NCI-H748 (cell line): ENCODE measurements at regions not wholly inside any gene's neighbourhood (a gene's known extent, or its start where the extent isn't known, plus 50 kb on each side); places are given as distances from the start of the nearest gene placed in this dataset.
"Not testable (repeated sequence)": the region's sequence is repeated elsewhere in the genome, so short reads cannot be mapped to it uniquely, and the experiment has no call there.

Source experiments
- DNase-seq: peaks from one replicate; lab custom pipeline; 2025; ENCODE audit not compliant: unreplicated experiment; lab: John Stamatoyannopoulos, UW

DNA sequence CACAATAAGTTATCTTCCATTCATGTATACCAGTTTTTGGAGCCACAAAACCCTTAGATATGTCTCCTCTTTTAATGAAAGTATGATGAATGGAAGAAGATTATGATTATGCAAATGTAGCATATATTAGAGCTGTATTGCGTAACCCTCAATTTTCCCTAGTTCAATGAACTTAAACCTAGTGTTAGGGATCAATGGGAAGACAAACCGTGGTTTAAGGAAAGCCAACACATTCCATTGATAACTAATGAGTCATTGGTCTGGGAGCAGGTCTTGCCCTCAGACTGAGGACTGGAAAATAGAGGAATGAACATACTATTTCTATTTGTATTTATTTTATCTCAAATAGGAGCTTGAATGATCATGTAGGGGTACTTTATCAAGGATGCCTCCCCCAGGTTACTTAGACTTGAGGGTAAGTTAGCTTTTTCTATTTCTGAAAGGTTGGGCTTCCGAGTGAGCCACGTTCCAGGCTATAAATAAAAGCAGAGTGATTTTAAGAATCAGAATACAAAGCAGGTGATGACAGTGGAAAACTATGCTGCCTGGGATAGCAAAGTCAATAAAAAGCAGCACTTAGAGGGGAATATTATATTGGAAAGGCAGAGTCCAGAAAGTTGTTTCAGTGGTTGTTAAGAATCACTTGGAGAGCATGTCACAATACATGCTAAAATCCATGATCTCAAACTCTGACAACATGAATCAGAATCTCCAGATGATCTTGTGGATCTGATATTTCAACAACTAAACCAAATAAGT is 356.0 kb downstream of the ADAM29 start:
- DNase-seq = no peak

DNA sequence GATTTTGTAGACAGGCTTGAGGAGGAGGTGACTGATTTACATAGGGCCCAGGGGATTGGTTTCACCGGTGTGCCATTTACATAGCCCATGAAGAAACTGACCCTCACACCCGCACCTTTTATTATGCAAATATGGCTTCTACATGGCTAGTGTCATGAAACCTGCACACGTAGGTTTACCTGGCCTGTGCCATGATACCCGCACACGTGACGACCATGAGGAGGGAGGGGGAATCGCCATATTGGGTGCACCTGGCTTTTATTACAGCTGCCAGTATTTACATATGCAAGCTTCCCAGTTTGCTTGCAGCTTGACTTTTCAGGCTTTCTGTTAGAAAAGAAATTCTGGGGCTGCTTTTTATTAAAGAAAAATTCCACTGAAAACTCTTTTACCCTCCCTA is 359.7 kb downstream of the ADAM29 start:
- peak; percentile 90 for DNase-seq

GRCh38 chr4:175280153-175280552 is 362.0 kb downstream of the ADAM29 start:
- DNase-seq = no peak

DNA sequence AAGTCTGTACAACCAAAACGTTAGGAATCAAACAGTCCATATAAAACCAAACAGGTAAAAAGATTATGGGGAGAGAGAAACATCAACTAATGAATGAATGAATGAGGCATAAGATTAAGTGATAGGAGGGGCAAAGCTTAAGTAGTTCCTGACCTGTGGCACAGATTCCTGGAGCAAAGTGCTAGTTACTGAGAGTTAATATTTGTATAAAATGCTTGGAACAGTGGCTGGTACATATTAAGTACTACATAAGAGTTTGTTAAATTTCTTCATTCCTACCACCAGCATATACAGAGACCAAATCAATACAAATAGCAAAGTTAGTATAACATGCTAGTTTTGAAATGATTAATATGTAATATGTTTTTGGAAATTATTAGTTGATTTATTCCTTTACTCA is 363.7 kb downstream of the ADAM29 start:
- DNase-seq = no peak

GRCh38 chr4:175282407-175282806 is 364.2 kb downstream of the ADAM29 start:
- DNase-seq = no peak

DNA sequence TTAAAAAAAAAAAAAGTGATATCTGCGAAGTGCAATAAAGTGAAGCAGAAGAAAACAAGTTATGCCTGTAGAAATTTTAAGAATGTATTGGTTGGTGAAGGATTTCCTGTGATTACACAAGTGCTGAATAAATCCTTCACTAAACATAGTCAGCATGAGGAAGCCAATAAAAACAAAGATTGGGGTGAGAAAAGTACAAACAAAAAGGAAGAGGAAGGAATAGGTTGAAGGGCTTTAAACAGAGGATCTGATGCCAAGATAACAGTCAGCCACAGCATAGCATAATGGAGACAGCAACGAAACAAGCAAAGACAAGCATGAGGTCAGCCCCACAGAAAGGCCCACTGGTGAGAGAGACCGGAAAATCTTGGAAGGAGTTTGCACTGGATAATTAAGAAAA is 372.2 kb downstream of the ADAM29 start:
- no peak for DNase-seq

- no peak for DNase-seq
Observed at GRCh38 chr4:175297965-175298565, 379.9 kb downstream of the ADAM29 start.

GRCh38 chr4:175306436-175306835 is 388.3 kb downstream of the ADAM29 start:
- no peak for DNase-seq

DNA sequence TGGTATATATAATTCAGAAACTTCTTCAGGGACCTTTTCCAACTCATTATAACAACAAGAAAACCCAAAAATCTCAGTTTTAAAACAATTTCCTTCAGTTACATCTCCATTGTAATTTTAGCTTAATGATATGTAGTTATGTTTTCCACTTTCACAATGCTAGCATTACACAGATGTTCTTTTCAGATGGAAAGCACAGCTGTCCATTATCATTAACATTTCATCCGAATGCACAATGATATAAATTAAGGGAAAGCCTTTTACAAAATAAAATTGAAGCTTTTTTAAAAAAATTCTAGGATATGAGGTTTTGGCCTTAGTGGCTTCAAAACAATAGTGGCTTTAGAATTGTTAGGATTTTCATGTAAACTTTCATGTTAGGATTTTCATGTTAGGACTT is 389.2 kb downstream of the ADAM29 start:
- DNase-seq = no peak

- no peak for DNase-seq
Observed at GRCh38 chr4:175308236-175308635, 390.1 kb downstream of the ADAM29 start.

DNA sequence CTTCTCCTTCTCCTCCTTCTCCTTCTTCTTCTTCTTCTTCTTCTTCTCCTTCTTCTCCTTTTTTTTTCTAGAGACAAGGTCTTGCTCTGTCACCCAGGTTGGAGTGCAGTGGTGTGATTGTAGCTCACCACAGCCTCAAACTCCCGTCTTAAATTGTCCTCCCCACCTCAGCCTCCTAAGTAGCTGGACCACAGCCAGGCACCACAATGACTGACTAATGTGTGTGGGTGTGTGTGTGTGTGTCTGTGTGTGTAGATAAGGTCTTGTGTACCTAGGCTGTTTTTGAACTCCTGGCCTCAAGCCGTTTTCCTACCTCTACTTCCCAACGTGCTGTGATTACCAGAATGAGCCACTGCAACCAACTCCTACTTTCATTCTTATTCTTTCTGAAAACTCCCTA is 390.9 kb downstream of the ADAM29 start:
- DNase-seq = no peak

DNA sequence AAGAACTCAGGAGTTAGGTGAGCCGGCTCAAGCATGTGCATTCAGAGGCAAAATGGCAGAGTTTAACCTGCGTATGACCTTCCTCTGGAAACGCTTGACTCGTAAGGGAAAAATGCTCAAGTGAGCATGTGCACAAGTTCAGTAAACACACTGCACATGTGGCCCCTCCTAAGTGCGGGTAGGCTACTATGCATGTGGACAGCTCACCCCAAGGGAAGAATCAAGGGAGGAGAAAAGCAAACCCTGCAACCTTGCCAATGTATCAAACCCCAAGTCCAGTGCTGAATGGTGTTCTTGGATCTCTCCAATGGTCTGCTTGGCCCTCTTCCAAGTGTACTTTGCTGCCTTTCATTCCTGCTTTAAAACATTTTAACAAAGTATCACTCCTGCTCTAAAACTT is 407.1 kb downstream of the ADAM29 start:
- peak; percentile 1 for DNase-seq

DNA sequence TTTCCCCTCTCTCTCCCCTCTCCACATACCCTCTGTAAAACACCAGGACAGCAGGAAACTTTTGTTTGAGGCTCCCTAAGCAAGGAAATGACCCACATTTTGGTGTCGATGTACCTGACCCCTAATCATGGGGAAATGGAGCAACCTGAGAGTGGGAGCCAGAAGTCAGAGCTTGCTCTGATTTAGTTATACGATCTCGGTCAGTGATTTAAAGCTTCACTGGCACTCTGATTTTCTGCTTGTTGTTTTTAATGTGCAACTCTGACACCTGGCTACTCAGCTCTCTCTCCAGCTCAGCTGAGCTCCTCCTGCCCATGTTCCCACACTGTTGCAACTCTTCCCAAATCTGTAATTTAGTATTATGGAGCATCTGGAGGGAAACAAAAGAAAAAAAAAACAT is 408.6 kb downstream of the ADAM29 start:
- no peak for DNase-seq

DNA sequence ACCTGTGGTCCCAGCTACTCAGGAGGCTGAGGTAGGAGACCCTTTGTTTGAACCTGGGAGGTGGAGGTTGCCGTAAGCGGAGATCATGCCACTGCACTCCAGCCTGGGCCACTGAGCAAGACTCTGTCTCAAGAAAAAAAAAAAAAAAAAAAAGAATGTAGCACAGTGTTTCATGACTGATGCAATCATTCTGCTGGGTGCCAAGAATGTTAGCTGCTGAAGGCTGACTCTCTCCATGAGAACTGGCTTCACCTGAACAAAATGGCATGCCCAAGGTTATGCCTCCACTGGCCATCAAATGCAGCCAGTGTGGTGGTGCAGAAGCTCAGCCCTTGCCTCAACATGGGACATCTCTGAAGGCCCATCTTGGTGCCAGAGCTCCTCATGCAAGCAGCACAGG is 412.1 kb downstream of the ADAM29 start:
- no peak for DNase-seq

DNA sequence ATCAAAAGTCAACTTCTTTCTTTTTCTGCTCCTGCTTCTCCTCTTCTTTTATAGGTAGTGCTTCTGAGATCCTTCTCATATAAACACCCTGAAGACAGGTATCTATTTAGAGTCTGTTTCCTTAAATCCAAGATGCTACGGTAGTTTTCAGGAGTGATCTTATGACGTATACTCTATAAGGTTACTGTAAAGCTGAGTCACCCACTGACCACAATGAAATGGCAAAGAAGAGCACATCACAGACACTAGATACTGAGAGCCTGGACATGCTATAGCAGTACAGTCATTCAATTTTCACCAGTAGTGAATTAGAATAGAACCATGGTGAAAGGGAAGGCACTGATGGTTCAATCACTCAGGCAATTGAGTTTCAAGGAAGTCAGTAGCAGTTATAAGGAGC is 412.5 kb downstream of the ADAM29 start:
- DNase-seq = no peak

DNA sequence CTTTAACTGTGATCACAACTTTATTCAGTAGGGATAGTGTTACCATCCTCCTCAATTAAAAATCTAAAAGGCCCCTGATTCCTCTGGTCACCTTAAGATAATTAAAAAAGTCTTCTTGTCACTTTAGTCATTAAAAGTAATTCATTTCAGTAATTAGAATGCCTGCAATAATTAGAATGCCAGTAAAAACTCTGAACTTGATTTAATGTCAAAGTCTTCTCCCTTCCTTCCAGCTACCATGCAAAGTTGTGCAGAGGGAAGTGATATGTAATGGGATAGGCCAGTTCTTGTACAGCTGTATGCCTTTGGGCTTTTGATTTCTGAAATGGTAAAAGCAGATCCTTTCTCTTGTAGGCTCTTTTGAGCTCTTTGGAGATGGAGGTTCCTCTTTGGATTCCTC is 417.2 kb downstream of the ADAM29 start:
- DNase-seq = no peak

DNA sequence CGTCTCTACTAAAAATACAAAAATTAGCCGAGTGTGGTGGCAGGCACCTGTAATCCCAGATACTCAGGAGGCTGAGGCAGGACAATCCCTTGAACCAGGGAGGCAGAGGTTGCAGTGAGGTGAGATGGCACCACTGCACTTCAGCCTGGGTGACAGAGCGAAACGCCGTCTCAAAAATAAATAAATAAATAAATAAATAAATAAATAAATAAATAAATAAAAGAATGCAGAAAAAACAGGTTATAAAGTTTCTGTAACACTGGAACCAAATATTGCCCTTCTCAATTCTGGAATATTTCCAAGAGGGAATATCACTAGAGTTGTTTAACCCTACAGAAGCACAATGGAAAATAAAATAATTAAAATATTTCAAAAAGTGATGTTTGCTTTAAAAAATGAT is 418.4 kb downstream of the ADAM29 start:
- DNase-seq = not testable (repeated sequence)

DNA sequence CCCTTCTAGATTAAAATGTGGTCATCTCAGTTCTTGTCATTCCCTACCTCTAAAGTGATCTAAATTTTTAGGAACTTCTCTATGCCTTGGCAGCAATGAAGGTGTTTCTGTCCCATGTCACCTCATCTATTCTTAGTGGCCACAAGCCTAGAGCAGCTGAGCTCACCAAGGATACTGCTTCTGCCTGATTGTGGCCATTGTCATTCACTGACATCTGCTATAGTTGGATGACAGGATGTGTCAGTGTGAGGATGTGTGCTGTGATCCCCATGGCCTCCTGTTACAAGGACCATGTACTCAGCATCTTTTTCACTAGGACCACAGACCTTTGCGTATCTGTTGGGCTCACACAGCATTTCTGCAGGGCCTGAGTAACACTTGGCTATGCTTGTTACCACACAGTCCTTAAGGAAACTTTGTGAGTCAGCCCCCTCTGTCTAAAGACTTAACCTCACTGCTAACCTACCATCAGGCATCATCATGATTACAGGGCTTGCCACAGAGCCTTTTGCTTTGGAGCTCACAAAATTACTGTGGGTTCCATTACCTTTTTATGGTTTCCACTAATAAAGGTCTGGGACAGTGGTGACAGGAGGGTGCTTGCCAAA is 421.0 kb downstream of the ADAM29 start:
- DNase-seq = no peak

GRCh38 chr4:175341203-175341755 is 423.1 kb downstream of the ADAM29 start:
- DNase-seq = no peak

- no peak for DNase-seq
Observed at GRCh38 chr4:175346376-175346775, 428.2 kb downstream of the ADAM29 start.

DNA sequence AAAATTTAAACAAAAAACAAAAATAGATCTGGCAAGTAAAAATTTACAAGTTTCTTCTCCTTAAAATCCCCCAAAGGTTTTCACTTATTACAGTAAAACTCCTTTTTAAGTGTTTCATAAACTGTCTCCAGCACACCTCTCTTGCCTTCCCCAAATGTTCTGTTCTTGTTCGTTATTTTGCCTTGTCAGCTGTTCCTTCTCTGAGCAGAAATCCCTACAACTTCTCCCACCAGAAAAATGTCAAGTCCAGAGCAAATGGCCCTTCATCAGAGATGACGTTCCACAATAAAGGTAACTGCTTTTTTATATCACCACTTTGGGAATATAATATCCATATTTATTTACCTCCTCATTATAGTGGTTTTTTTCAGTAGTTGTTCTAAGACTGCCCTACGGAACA is 432.1 kb downstream of the ADAM29 start:
- DNase-seq = no peak

- no peak for DNase-seq
Observed at GRCh38 chr4:175351473-175351872, 433.3 kb downstream of the ADAM29 start.
